ENCODE measurements at regions not wholly inside any gene's neighbourhood (a gene's known extent, or its start where the extent isn't known, plus 50 kb on each side); places are given as distances from the start of the nearest gene placed in this dataset.

GRCh38 chrX:39012621-39013111 lies 211.4 kb downstream of the MID1IP1 start:
- Histone ChIP-seq H3K4me1 (peaks cover 0 to 9% (median 0%) of the 10 kb centered on the region in 4 donors), H3K4me3 (no peak overlapping the region), H3K9me3 (no peaks in the 10 kb centered on the region), H3K27me3 (no peaks in the 10 kb centered on the region), H3K27ac (peak overlapping the region in 2 of 4 donors; percentile 14 to 29), H3K36me3 (no peaks in the 10 kb centered on the region)
- intact Hi-C loops (cut with DNase I) = no loop called here
- 10 to 50% methylated on average over 4 of the region's 4 CpGs for WGBS, 2 donors
- no peak for DNase-seq
- no peak for TF ChIP-seq POLR2AphosphoS5 (IDR thresholded peaks at IDR 0.05)
- no peak for TF ChIP-seq EP300 (IDR thresholded peaks at IDR 0.05)
- TF ChIP-seq CTCF (IDR thresholded peaks at IDR 0.05) = no peak
- TF ChIP-seq POLR2A (IDR thresholded peaks at IDR 0.05) = no peak

- intact Hi-C loops (cut with DNase I) = no loop called here
- H3K27ac ChIP-seq = no peak overlapping the region
- H3K36me3 ChIP-seq = no peaks in the 10 kb centered on the region
- no peak overlapping the region for H3K4me3 ChIP-seq
- TF ChIP-seq POLR2A (IDR thresholded peaks at IDR 0.05) (no peak), CTCF (IDR thresholded peaks at IDR 0.05) (no peak), EP300 (IDR thresholded peaks at IDR 0.05) (no peak), POLR2AphosphoS5 (IDR thresholded peaks at IDR 0.05) (no peak)
- 15 to 72% methylated on average over 3 of the region's 3 CpGs for WGBS, 2 donors
- peaks cover 0 to 9% (median 0%) of the 10 kb centered on the region in 4 donors for H3K4me1 ChIP-seq
- DNase-seq = no peak
- H3K9me3 ChIP-seq = no peaks in the 10 kb centered on the region
- H3K27me3 ChIP-seq = no peaks in the 10 kb centered on the region
Observed at GRCh38 chrX:39016556-39016955, 215.3 kb downstream of the MID1IP1 start.

- Histone ChIP-seq H3K27ac (no peak overlapping the region), H3K36me3 (no peaks in the 10 kb centered on the region)
- no peak for TF ChIP-seq POLR2AphosphoS5 (IDR thresholded peaks at IDR 0.05)
- TF ChIP-seq POLR2A (IDR thresholded peaks at IDR 0.05) = no peak
- TF ChIP-seq EP300 (IDR thresholded peaks at IDR 0.05) = no peak
- no peak for TF ChIP-seq CTCF (IDR thresholded peaks at IDR 0.05)
Observed at GRCh38 chrX:39017077-39017476, 215.8 kb downstream of the MID1IP1 start.

GRCh38 chrX:39017716-39018115 lies 216.5 kb downstream of the MID1IP1 start:
- WGBS, 2 donors = 27 to 57% methylated on average over 6 of the region's 6 CpGs
- TF ChIP-seq POLR2AphosphoS5 (IDR thresholded peaks at IDR 0.05) (no peak), EP300 (IDR thresholded peaks at IDR 0.05) (no peak), POLR2A (IDR thresholded peaks at IDR 0.05) (no peak), CTCF (IDR thresholded peaks at IDR 0.05) (no peak)

More at GRCh38 chrX:39017077-39017476, 215.8 kb downstream of the MID1IP1 start:
- Histone ChIP-seq H3K4me3 (no peak overlapping the region), H3K27me3 (no peaks in the 10 kb centered on the region), H3K9me3 (no peaks in the 10 kb centered on the region), H3K4me1 (peaks cover 0 to 9% (median 0%) of the 10 kb centered on the region in 4 donors)
- DNase-seq = no peak
- 84 to 91% methylated on average over 4 of the region's 4 CpGs for WGBS, 2 donors
- intact Hi-C loops (cut with DNase I) = no loop called here

GRCh38 chrX:39018541-39018940 lies 217.3 kb downstream of the MID1IP1 start:
- intact Hi-C loops (cut with DNase I) = no loop called here
- Histone ChIP-seq H3K9me3 (no peaks in the 10 kb centered on the region), H3K4me3 (no peak overlapping the region), H3K4me1 (peaks cover 0 to 2% (median 0%) of the 10 kb centered on the region in 4 donors), H3K27me3 (no peaks in the 10 kb centered on the region), H3K27ac (no peak overlapping the region), H3K36me3 (no peaks in the 10 kb centered on the region)
- DNase-seq = no peak
- 16 to 37% methylated on average over 3 of the region's 3 CpGs for WGBS, 2 donors
- TF ChIP-seq POLR2A (IDR thresholded peaks at IDR 0.05) (no peak), CTCF (IDR thresholded peaks at IDR 0.05) (no peak), POLR2AphosphoS5 (IDR thresholded peaks at IDR 0.05) (no peak), EP300 (IDR thresholded peaks at IDR 0.05) (no peak)

More at GRCh38 chrX:39017716-39018115, 216.5 kb downstream of the MID1IP1 start:
- no peaks in the 10 kb centered on the region for H3K36me3 ChIP-seq
- H3K4me1 ChIP-seq = peaks cover 0 to 9% (median 0%) of the 10 kb centered on the region in 4 donors
- no peaks in the 10 kb centered on the region for H3K9me3 ChIP-seq
- no peak overlapping the region for H3K4me3 ChIP-seq
- DNase-seq = no peak
- no peak overlapping the region for H3K27ac ChIP-seq
- H3K27me3 ChIP-seq = no peaks in the 10 kb centered on the region
- intact Hi-C loops (cut with DNase I) = no loop called here
